ENCODE measurements at regions not wholly inside any gene's neighbourhood (a gene's known extent, or its start where the extent isn't known, plus 50 kb on each side); places are given as distances from the start of the nearest gene placed in this dataset.
A peak's percentile ranks its signal among the peaks of the same experiment; 100 is the strongest.

- no peak overlapping the region for H3K9ac ChIP-seq
- no peak overlapping the region for H3K4me3 ChIP-seq
- no peaks in the 10 kb centered on the region for H3K27me3 ChIP-seq
- TF ChIP-seq Cebpa-rat (IDR thresholded peaks at IDR 0.05), result no peak
- no peak overlapping the region for H3K4me2 ChIP-seq
- H3K9me3 ChIP-seq, result peaks cover 16% of the 10 kb centered on the region
- peaks cover 45% of the 10 kb centered on the region for H3K4me1 ChIP-seq
- no peaks in the 10 kb centered on the region for H3K36me3 ChIP-seq
- H4K20me1 ChIP-seq, result no peaks in the 10 kb centered on the region
- no peak overlapping the region for H3K27ac ChIP-seq
Observed at GRCh38 chr14:104341532-104342434, 203.4 kb downstream of the KIF26A start.

GRCh38 chr14:104342435-104343293 lies 204.3 kb downstream of the KIF26A start:
- peaks cover 11% of the 10 kb centered on the region for H3K9me3 ChIP-seq
- H3K4me3 ChIP-seq, result no peak overlapping the region
- H3K9ac ChIP-seq, result no peak overlapping the region
- peaks cover 52% of the 10 kb centered on the region for H3K4me1 ChIP-seq
- H4K20me1 ChIP-seq, result no peaks in the 10 kb centered on the region
- H3K27ac ChIP-seq, result no peak overlapping the region
- H3K27me3 ChIP-seq, result no peaks in the 10 kb centered on the region
- no peak for TF ChIP-seq Cebpa-rat (IDR thresholded peaks at IDR 0.05)
- peak overlapping the region; percentile 65 for H3K4me2 ChIP-seq
- no peaks in the 10 kb centered on the region for H3K36me3 ChIP-seq

GRCh38 chr14:104343294-104343625 lies 204.9 kb downstream of the KIF26A start:
- Histone ChIP-seq H3K27ac (no peak overlapping the region), H4K20me1 (no peaks in the 10 kb centered on the region), H3K4me1 (peaks cover 52% of the 10 kb centered on the region), H3K4me3 (no peak overlapping the region), H3K9me3 (peaks cover 5% of the 10 kb centered on the region), H3K36me3 (no peaks in the 10 kb centered on the region), H3K4me2 (peak overlapping the region; percentile 65), H3K9ac (no peak overlapping the region), H3K27me3 (no peaks in the 10 kb centered on the region)
- TF ChIP-seq Cebpa-rat (IDR thresholded peaks at IDR 0.05), result no peak

- Histone ChIP-seq H3K4me2 (peak overlapping the region; percentile 65), H3K4me1 (peaks cover 52% of the 10 kb centered on the region), H3K27ac (no peak overlapping the region), H3K36me3 (no peaks in the 10 kb centered on the region), H3K9me3 (no peaks in the 10 kb centered on the region), H3K27me3 (no peaks in the 10 kb centered on the region), H3K4me3 (no peak overlapping the region), H4K20me1 (no peaks in the 10 kb centered on the region), H3K9ac (peak overlapping the region; percentile 34; the same call in 1 of the 2 replicates)
- TF ChIP-seq Cebpa-rat (IDR thresholded peaks at IDR 0.05), result no peak
Observed at GRCh38 chr14:104343690-104344640, 205.6 kb downstream of the KIF26A start.

- no peak for TF ChIP-seq Cebpa-rat (IDR thresholded peaks at IDR 0.05)
- H3K27me3 ChIP-seq, result no peaks in the 10 kb centered on the region
Observed at GRCh38 chr14:104344818-104345620, 206.6 kb downstream of the KIF26A start.

GRCh38 chr14:104345621-104346462 lies 207.5 kb downstream of the KIF26A start:
- H3K4me3 ChIP-seq, result no peak overlapping the region
- no peak overlapping the region for H3K27ac ChIP-seq
- H3K4me1 ChIP-seq, result peaks cover 52% of the 10 kb centered on the region
- no peak overlapping the region for H3K9ac ChIP-seq
- H3K4me2 ChIP-seq, result peak overlapping the region; percentile 73
- H3K27me3 ChIP-seq, result no peaks in the 10 kb centered on the region
- H3K9me3 ChIP-seq, result no peaks in the 10 kb centered on the region
- H3K36me3 ChIP-seq, result no peaks in the 10 kb centered on the region
- TF ChIP-seq Cebpa-rat (IDR thresholded peaks at IDR 0.05), result no peak
- H4K20me1 ChIP-seq, result no peaks in the 10 kb centered on the region

More at GRCh38 chr14:104344818-104345620, 206.6 kb downstream of the KIF26A start:
- peak overlapping the region; percentile 73 for H3K4me2 ChIP-seq
- H3K27ac ChIP-seq, result no peak overlapping the region
- H3K9me3 ChIP-seq, result no peaks in the 10 kb centered on the region
- peaks cover 52% of the 10 kb centered on the region for H3K4me1 ChIP-seq
- no peaks in the 10 kb centered on the region for H4K20me1 ChIP-seq
- no peaks in the 10 kb centered on the region for H3K36me3 ChIP-seq
- H3K4me3 ChIP-seq, result no peak overlapping the region
- H3K9ac ChIP-seq, result no peak overlapping the region

GRCh38 chr14:104346608-104347007 lies 208.2 kb downstream of the KIF26A start:
- no peaks in the 10 kb centered on the region for H3K36me3 ChIP-seq
- H3K9me3 ChIP-seq, result no peaks in the 10 kb centered on the region
- peaks cover 52% of the 10 kb centered on the region for H3K4me1 ChIP-seq
- peak overlapping the region; percentile 73 for H3K4me2 ChIP-seq
- H4K20me1 ChIP-seq, result no peaks in the 10 kb centered on the region
- H3K27me3 ChIP-seq, result no peaks in the 10 kb centered on the region
- no peak overlapping the region for H3K27ac ChIP-seq
- no peak overlapping the region for H3K4me3 ChIP-seq
- no peak overlapping the region for H3K9ac ChIP-seq
- no peak for TF ChIP-seq Cebpa-rat (IDR thresholded peaks at IDR 0.05)

- TF ChIP-seq Cebpa-rat (IDR thresholded peaks at IDR 0.05), result no peak
- Histone ChIP-seq H3K36me3 (no peaks in the 10 kb centered on the region), H3K9me3 (no peaks in the 10 kb centered on the region)
Observed at GRCh38 chr14:104348741-104349140, 210.4 kb downstream of the KIF26A start.

More at GRCh38 chr14:104348741-104349140, 210.4 kb downstream of the KIF26A start:
- Histone ChIP-seq H3K4me2 (no peak overlapping the region), H3K27me3 (no peaks in the 10 kb centered on the region), H3K27ac (no peak overlapping the region), H4K20me1 (no peaks in the 10 kb centered on the region), H3K9ac (no peak overlapping the region), H3K4me3 (no peak overlapping the region), H3K4me1 (peaks cover 37% of the 10 kb centered on the region)
